ENCODE measurements at regions not wholly inside any gene's neighbourhood (a gene's known extent, or its start where the extent isn't known, plus 50 kb on each side); places are given as distances from the start of the nearest gene placed in this dataset.

DNA sequence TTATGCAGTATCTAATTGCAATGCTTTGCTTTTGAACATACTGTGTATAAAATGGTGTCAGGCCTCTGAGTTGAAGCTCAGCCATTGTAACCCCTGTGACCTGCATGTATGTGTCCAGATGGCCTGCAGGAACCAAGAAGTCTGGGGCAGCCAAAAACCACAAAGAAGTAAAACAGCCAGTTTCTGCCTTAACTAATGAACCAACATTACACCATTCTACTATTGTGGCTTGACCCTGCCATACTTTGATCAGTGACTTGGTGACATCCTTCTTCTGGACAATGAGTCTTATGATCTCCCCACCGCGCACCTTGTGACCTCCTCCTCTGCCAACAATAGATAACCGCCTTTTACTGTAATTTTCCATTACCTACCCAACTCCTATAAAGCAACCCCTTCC is 131.6 kb downstream of the CBLL2 start:
- no peaks in the 10 kb centered on the region for H3K4me1 ChIP-seq (ENCODE audit: control insufficient read depth, insufficient read depth, low read length)
- ChIA-PET CTCF (no interaction called here), POLR2A (no interaction called here)
- no peak overlapping the region for H3K4me3 ChIP-seq (ENCODE audit: low read depth, low read length)
- no peaks in the 10 kb centered on the region for H3K9me3 ChIP-seq (ENCODE audit: control insufficient read depth, insufficient read depth, low read depth, low read length)
- no peak overlapping the region for H3K27ac ChIP-seq (ENCODE audit: extremely low read depth, low read depth, low read length)
- TF ChIP-seq YY1 (tag by site-specific recombination; IDR thresholded peaks at IDR 0.05) (no peak), ZNF2 (tag by site-specific recombination; IDR thresholded peaks at IDR 0.05) (no peak), ZNF302 (tag by site-specific recombination; IDR thresholded peaks at IDR 0.05; ENCODE audit: low read depth) (no peak), ZNF585B (tag by site-specific recombination; IDR thresholded peaks at IDR 0.05) (no peak), HOXD13 (CRISPR knock-in tag; IDR thresholded peaks at IDR 0.05; ENCODE audit: borderline replicate concordance) (no peak), SALL2 (tag by site-specific recombination; IDR thresholded peaks at IDR 0.05; ENCODE audit: borderline replicate concordance) (no peak), ZNF157 (tag by site-specific recombination; IDR thresholded peaks at IDR 0.05) (no peak), ZNF354C (tag by site-specific recombination; IDR thresholded peaks at IDR 0.05; ENCODE audit: borderline replicate concordance, low read depth) (no peak), ZNF426 (tag by site-specific recombination; IDR thresholded peaks at IDR 0.05) (no peak), ZNF529 (tag by site-specific recombination; IDR thresholded peaks at IDR 0.05; ENCODE audit: insufficient replicate concordance) (no peak), MEIS1 (CRISPR knock-in tag; IDR thresholded peaks at IDR 0.05; ENCODE audit: borderline replicate concordance) (no peak), ZNF629 (tag by site-specific recombination; IDR thresholded peaks at IDR 0.05) (no peak)
- TF ChIP-seq, protein P1, sequence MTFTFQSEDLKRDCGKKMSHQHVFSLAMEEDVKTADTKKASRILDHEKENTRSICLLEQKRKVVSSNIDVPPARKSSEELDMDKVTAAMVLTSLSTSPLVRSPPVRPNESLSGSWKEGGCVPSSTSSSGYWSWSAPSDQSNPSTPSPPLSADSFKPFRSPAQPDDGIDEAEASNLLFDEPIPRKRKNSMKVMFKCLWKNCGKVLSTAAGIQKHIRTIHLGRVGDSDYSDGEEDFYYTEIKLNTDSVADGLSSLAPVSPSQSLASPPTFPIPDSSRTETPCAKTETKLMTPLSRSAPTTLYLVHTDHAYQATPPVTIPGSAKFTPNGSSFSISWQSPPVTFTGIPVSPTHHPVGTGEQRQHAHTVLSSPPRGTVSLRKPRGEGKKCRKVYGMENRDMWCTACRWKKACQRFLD (tag by site-specific recombination; IDR thresholded peaks at IDR 0.05) = no peak
- TF ChIP-seq, protein P2, sequence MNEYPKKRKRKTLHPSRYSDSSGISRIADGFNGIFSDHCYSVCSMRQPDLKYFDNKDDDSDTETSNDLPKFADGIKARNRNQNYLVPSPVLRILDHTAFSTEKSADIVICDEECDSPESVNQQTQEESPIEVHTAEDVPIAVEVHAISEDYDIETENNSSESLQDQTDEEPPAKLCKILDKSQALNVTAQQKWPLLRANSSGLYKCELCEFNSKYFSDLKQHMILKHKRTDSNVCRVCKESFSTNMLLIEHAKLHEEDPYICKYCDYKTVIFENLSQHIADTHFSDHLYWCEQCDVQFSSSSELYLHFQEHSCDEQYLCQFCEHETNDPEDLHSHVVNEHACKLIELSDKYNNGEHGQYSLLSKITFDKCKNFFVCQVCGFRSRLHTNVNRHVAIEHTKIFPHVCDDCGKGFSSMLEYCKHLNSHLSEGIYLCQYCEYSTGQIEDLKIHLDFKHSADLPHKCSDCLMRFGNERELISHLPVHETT (tag by site-specific recombination; IDR thresholded peaks at IDR 0.05) = no peak
- TF ChIP-seq, protein P3, sequence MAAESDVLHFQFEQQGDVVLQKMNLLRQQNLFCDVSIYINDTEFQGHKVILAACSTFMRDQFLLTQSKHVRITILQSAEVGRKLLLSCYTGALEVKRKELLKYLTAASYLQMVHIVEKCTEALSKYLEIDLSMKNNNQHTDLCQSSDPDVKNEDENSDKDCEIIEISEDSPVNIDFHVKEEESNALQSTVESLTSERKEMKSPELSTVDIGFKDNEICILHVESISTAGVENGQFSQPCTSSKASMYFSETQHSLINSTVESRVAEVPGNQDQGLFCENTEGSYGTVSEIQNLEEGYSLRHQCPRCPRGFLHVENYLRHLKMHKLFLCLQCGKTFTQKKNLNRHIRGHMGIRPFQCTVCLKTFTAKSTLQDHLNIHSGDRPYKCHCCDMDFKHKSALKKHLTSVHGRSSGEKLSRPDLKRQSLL (tag by site-specific recombination; IDR thresholded peaks at IDR 0.05) = no peak
- TF ChIP-seq, protein P4, sequence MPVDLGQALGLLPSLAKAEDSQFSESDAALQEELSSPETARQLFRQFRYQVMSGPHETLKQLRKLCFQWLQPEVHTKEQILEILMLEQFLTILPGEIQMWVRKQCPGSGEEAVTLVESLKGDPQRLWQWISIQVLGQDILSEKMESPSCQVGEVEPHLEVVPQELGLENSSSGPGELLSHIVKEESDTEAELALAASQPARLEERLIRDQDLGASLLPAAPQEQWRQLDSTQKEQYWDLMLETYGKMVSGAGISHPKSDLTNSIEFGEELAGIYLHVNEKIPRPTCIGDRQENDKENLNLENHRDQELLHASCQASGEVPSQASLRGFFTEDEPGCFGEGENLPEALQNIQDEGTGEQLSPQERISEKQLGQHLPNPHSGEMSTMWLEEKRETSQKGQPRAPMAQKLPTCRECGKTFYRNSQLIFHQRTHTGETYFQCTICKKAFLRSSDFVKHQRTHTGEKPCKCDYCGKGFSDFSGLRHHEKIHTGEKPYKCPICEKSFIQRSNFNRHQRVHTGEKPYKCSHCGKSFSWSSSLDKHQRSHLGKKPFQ (tag by site-specific recombination; IDR thresholded peaks at IDR 0.05) = no peak
- TF ChIP-seq, protein P5, sequence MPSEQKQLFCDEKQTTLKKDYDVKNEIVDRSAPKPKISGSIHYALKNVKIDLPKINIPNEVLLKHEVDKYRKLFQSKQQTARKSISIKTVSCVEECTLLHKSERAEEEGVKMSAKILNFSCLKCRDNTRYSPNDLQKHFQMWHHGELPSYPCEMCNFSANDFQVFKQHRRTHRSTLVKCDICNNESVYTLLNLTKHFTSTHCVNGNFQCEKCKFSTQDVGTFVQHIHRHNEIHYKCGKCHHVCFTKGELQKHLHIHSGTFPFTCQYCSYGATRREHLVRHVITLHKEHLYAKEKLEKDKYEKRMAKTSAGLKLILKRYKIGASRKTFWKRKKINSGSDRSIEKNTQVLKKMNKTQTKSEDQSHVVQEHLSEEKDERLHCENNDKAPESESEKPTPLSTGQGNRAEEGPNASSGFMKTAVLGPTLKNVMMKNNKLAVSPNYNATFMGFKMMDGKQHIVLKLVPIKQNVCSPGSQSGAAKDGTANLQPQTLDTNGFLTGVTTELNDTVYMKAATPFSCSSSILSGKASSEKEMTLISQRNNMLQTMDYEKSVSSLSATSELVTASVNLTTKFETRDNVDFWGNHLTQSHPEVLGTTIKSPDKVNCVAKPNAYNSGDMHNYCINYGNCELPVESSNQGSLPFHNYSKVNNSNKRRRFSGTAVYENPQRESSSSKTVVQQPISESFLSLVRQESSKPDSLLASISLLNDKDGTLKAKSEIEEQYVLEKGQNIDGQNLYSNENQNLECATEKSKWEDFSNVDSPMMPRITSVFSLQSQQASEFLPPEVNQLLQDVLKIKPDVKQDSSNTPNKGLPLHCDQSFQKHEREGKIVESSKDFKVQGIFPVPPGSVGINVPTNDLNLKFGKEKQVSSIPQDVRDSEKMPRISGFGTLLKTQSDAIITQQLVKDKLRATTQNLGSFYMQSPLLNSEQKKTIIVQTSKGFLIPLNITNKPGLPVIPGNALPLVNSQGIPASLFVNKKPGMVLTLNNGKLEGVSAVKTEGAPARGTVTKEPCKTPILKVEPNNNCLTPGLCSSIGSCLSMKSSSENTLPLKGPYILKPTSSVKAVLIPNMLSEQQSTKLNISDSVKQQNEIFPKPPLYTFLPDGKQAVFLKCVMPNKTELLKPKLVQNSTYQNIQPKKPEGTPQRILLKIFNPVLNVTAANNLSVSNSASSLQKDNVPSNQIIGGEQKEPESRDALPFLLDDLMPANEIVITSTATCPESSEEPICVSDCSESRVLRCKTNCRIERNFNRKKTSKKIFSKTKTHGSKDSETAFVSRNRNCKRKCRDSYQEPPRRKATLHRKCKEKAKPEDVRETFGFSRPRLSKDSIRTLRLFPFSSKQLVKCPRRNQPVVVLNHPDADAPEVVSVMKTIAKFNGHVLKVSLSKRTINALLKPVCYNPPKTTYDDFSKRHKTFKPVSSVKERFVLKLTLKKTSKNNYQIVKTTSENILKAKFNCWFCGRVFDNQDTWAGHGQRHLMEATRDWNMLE (tag by site-specific recombination; conservative IDR thresholded peaks at IDR 0.05; ENCODE audit: low read depth) = no peak
- TF ChIP-seq, protein P6, sequence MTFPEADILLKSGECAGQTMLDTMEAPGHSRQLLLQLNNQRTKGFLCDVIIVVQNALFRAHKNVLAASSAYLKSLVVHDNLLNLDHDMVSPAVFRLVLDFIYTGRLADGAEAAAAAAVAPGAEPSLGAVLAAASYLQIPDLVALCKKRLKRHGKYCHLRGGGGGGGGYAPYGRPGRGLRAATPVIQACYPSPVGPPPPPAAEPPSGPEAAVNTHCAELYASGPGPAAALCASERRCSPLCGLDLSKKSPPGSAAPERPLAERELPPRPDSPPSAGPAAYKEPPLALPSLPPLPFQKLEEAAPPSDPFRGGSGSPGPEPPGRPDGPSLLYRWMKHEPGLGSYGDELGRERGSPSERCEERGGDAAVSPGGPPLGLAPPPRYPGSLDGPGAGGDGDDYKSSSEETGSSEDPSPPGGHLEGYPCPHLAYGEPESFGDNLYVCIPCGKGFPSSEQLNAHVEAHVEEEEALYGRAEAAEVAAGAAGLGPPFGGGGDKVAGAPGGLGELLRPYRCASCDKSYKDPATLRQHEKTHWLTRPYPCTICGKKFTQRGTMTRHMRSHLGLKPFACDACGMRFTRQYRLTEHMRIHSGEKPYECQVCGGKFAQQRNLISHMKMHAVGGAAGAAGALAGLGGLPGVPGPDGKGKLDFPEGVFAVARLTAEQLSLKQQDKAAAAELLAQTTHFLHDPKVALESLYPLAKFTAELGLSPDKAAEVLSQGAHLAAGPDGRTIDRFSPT (tag by site-specific recombination; IDR thresholded peaks at IDR 0.05) = no peak
- H3K36me3 ChIP-seq (ENCODE audit: control insufficient read depth in 2 of 2, insufficient read depth in 1 of 2, low read length in 2 of 2) = no peaks in the 10 kb centered on the region

Measured in HEK293 (cell line).